OCI-LY7 (cell line): ENCODE measurements at regions not wholly inside any gene's neighbourhood (a gene's known extent, or its start where the extent isn't known, plus 50 kb on each side); places are given as distances from the start of the nearest gene placed in this dataset.

Experiments
- EZH2phosphoT487 ChIP-seq: fragments of 200-600 bp; sonication (generic); IDR thresholded peaks from 2 replicates; pipeline ENCODE4 v1.6.1; 2018; ENCODE audit warnings: low read depth, borderline replicate concordance, mild to moderate bottlenecking, mixed run types, antibody characterized with exemption, low read length, moderate library complexity, mixed read lengths
- TF ChIP-seq, protein P1 (sequence below): fragments of 200-600 bp; sonication (generic); conservative IDR thresholded peaks from 2 replicates; pipeline ENCODE4 v1.5.1; 2014; ENCODE audit warnings: mild to moderate bottlenecking, antibody characterized with exemption, low read length, moderate library complexity, mixed read lengths

GRCh38 chr10:52627279-52627678, 145.3 kb downstream of the MBL2 start:
- TF ChIP-seq, protein P1, sequence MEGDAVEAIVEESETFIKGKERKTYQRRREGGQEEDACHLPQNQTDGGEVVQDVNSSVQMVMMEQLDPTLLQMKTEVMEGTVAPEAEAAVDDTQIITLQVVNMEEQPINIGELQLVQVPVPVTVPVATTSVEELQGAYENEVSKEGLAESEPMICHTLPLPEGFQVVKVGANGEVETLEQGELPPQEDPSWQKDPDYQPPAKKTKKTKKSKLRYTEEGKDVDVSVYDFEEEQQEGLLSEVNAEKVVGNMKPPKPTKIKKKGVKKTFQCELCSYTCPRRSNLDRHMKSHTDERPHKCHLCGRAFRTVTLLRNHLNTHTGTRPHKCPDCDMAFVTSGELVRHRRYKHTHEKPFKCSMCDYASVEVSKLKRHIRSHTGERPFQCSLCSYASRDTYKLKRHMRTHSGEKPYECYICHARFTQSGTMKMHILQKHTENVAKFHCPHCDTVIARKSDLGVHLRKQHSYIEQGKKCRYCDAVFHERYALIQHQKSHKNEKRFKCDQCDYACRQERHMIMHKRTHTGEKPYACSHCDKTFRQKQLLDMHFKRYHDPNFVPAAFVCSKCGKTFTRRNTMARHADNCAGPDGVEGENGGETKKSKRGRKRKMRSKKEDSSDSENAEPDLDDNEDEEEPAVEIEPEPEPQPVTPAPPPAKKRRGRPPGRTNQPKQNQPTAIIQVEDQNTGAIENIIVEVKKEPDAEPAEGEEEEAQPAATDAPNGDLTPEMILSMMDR = no peak
- no peak for TF ChIP-seq EZH2phosphoT487
